Hepatic stellate cell (primary cell): ENCODE measurements at regions not wholly inside any gene's neighbourhood (a gene's known extent, or its start where the extent isn't known, plus 50 kb on each side); places are given as distances from the start of the nearest gene placed in this dataset.

ENCODE experiments used
- DNase-seq: peaks from one replicate; pipeline ENCODE4 v3.0.0; 2011; ENCODE audit warnings: low spot score

DNA sequence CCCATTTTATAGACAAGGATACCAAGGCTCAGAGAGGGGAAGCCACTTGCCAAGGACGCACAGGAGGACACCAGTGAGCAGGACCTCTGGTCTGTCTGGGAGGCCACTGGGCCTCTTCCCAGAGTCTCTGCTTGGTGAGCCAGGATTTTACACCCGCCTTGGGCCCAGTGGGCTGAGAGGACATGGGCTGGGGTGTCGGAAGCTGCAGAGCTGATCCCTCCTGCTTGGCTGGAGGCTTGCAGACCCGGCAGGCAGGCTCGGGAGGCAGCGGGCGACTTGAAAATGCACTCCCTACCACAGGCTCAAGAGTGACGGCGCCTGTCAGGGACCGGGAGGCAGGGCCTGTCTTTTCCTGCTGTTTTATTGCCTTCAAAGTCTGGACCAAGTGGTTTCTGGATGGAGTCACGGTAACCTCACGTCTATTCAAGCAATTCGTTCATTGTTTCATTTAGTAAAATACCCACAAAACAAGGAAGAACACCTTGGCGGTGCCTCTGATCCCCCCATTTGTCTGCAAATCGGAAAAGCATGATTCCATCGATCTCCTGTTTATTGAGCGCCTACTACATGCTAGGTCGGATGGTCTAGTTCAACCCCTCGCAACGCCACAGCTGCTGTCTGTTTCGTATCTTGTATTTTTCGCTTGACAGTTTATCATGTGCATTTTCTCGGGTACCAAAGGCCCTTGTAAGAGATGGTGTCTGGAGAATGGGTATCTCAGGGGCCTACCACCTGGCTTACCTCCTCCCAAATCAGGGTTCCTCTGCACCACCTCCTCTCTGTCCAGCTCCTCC is 108.1 kb upstream of the IER5L start:
- no peak for DNase-seq

DNA sequence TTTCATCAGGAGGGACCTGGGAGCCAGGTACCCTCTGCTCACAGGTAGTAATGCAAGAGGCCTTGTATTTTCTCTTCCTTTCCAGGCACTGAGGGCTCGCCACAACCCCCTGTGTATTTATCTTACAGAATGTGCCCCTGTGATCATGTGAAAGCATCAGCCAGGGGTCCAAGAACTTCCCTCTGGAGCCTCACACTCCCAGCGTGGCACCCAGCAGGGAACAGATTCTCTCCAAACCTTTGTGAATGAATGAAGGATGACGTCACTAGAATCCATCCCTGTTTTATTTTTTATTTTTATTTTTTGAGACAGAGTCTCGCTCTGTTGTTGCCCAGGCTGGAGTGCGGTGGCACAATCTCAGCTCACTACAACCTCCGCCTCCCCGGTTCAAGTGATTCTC is 107.3 kb upstream of the IER5L start:
- peak; percentile 2 for DNase-seq

DNA sequence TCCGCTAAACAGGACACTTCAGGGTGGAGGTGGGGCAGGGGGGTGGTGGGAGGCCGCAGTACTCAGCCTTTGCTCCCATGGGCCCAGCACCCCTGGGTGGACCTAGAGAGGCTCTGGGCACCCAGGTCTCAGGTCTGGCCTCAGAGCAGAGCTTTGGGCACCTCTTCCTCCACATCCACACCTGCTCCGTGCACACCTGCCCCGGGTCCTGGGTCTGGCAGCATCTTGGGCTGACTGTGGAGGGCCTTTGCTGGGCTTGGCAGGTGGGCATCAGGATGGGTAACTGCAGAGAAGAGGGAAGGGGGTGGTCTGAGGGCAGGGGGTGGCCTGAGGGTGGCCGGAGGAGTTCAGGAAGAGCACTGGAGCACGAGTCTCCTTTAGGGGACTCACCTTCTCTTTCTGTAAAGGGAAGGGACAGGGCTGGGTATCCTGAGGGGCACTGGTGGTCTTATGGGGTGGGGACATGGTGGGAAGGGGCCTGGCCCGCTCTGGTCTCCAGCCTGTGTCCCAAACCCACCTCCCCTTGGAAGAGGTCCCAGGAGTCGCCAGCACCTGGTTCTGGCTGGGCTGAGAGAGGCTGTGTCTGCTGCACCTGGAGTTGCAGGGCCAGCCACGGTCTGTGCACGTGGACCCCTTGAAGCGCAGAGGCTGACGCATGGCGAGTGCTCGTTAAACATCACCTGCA is 106.7 kb upstream of the IER5L start:
- peak; percentile 3 for DNase-seq

DNA sequence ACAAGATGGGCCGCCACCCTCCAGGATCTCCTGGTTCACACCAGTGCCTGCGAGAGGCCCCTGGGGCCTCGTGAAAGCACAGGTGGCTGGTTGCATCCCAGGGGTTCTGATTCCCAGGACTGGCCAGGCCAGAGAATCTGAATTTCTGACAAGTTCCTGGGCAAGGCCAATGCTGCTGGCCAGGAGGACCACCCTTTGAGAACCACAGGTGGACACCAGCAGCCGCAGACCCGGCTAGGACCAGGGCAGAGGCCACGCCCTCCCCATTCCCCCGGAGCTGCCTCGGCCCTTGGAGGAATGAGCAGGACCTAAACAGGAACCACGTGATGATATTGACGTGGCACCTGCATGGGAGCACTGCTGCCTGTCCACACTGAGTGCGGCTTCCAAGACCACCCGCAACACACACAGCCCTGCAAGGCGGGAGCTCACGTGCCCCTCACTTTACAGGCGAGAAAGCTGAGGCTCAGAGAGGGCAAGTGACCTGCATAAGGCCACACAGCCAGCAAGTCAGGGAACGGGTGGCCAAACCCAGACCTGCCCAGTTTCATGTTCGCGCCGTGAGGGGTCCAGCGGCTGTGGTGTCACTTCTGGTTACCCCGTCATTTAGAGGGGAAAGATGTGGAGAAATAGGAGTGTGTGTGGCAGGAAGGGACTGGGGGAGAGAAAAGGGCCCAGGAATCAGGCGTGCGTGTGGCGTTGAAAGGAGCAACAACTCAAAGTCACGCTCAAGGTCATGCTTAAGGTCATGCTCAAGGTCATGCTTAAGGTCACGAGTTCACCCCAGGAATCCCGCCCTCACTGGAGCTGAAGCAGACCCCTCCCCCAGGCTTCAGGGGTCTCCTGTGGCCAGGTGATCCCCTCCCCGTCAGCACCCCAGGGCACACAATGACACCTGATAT is 105.9 kb upstream of the IER5L start:
- no peak for DNase-seq

DNA sequence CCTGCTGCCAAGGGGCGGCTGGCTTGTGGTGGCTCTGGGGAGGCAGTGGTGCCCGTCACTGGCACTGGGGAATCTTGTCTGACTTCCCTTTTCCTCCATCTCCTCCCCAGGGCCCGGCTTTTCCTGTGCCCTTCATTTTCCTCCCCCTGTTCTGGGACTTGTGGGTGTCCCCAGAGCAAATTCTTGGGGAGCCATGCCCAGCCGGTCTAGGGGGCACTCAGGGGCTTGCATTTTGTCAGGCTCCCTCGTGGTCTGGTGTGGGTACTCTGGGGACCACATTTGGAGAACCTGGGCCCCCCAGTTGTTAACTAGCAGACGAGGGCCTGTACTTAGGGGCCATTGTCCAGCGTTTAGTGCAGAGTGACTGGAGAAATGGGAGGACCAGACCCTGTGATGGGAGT is 105.2 kb upstream of the IER5L start:
- DNase-seq = no peak

DNA sequence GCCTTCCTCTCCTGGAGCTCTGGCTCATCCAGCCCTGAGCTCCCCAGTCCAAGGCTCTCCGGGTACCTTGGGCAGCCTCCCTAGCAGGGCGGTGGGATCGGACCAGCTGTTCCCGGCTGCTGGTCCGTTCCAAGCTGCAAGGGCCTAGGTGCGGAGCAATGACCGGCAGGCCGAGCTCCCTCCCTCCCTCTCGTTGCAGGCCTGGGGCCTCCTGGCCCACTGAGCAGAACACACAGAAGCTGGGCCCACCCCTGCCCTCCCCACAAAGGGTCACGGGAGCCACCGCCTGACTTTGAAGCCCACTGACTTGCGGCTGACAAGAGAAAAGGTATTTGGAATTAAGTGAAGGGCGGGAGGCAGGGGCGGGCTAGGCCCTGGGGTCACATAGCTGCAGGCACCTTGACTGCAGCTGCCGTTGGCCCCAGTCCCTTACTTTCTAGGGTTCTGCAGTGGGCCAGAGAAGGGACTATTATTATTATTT is 104.7 kb upstream of the IER5L start:
- no peak for DNase-seq

DNA sequence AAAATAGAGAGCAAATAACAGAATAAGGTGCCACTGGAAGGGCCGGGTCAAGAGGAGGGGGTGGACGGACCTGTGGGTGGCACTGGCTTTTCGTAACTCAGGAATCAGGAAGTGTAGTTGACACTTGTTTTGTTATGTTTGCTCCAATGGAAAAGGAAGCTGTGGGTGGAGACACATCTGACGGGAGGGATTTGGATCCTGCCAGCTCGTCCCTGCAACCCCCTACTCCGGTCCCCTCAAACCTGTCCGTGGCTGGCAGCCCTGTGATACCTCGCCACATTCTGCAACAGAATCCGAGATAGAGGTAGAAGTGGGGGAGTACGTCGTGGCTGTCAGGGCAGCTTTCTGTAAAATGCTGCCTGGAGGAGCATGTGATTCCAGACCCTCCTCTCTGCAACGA is 104.2 kb upstream of the IER5L start:
- peak; percentile 2 for DNase-seq

DNA sequence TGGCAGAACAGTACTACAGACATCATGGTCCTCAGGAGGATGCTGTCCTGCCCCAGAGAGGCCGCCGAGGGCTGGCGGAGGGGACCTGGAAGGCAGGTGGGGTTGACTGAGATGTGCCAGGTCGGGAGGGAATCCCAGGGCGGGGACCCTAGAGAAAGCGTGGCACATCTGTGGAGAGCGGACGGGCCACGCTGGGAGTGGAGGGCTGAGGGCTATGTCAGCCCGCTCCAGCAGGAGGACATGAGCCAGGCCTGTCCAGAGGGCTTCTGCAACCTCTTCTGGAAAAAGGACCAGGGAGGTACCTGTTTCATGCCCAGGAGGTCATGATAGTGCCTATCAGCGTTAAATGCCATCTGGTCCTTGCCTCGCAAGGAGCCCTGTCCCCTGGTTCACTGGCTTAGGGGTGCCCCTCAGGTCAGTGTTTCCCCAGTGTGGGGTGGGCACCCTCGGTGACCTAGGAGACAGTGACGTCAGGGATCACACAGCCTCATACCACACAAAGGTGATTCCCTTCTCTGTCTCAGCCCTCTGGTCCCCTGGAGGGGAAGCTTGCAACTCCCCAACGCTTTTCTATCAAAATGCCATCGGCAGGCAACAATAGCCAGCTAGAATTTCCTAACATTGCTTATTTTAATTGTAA is 103.6 kb upstream of the IER5L start:
- peak; percentile 2 for DNase-seq

DNA sequence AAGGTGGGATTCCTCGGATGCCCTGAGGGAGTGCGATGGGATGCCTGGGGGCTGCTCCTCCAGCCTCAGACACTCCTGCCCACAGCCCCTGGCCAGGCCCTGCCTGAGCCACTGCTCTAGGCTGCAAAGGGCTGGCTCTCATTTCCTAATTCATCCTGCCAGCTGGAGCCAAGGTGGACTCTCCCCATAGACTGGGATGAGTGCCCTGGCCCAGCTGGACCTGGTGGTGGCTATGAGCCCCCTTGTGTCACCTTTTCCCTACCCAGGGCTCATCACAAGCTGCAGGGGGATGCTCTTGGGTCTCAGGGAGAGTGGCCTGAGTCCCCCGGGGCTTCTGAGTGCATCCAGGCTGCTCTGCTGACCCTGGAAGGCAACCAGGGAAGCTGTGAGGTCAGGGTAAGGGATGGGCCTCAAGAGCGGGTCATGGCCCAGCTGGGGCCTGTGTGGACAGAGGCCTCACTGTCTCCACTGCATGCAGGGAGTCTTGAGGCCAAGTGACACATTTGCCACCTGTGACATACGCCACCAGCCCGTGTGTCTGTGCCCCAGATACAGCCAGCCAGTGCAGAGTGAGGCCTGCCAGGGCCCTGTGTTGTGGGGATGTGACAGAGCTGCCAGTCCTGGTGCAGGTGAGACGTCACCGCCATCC is 102.7 kb upstream of the IER5L start:
- DNase-seq = no peak

DNA sequence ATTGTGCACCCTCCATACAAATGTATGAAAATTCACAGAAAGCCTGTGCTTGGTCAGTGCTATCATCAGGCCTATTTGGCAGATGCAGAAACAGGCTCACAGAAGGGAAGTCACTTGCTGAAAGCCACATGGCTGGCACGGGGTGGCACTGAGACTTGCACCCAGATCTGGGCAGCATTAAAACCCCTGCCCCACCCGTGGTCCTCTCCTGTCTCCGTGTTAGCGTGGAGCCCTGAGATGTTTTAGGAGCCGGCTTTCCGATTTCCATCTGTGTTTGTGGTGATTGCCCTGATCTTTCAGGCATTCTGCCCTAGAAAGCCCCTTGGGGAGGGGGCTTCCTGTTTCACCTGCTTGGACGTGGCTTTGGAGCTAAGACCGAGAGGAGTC is 102.2 kb upstream of the IER5L start:
- no peak for DNase-seq

DNA sequence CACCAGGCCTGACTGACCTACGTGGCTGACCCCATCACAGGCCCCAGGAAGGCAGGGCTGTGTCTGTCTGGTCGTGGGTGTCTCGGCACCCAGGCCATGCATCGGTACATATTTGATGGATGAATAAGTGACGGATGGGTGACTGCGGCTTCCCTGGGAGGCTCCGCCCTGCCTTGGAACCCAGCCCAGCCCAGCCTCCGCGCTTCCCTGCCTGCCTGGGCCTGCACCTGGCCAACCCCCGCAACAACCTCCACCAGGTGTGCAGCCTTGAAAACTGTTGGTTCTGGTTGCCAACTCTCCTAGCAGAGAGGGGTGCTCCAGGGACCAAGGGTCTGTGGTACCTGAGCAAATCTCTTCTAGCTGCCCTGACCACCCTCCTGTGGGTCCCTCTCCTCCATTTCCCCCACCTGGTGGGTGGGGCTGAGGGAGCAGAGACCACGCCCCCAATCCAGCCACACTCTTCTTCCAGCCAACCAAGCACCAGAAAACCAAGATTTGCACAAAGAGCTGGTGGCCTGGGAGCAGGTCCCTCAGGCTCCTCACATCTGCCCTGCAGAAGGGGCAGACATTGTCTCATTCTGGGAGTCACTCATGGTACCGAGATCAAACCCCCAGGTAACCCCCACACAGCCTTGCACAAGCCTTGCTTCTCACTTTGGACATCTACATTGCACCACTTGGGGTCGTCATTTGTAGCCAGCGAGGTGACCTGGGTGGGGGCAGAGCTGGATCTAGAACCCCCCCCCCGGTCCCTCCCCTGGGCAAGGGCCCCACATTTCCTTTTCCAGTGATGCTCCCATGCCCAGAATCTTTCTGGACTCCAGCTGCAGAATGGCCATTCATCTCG is 100.6 kb upstream of the IER5L start:
- DNase-seq = no peak

DNA sequence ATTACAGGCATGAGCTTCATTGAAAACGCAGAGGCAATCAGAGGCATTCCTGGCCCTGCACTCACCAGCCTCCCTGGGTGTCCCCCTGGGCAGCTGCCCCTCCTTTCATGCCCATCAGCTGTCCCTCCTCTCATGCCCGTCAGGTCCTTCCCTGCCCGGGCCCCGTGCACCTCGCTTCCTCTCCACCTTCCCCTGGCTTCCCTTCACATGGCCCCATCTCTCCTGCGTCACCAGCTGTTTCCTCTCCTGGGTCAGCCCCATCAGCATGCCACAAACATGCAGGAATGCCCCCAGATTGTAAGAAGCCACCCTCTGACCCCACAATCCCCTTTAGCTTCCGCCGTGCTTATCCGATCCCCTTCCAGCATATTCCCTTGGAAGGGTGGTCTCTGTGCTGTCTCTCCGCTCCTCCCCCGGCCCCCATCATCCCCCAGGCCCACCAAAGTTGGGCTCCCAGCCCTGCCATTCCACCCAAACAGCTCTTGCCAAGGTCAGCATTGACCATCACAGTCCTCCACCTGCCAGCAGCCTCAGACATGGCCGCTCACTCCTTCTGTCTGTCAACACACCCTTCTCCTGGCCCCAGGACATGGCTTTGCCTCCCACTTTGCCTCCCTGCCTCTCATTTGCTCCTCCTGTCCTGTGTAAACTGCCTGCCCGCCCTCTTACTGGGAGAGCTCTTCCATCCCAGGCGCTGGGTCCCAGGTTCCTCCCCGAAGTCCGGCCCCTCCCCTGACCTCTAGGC is 98.6 kb upstream of the IER5L start:
- no peak for DNase-seq

DNA sequence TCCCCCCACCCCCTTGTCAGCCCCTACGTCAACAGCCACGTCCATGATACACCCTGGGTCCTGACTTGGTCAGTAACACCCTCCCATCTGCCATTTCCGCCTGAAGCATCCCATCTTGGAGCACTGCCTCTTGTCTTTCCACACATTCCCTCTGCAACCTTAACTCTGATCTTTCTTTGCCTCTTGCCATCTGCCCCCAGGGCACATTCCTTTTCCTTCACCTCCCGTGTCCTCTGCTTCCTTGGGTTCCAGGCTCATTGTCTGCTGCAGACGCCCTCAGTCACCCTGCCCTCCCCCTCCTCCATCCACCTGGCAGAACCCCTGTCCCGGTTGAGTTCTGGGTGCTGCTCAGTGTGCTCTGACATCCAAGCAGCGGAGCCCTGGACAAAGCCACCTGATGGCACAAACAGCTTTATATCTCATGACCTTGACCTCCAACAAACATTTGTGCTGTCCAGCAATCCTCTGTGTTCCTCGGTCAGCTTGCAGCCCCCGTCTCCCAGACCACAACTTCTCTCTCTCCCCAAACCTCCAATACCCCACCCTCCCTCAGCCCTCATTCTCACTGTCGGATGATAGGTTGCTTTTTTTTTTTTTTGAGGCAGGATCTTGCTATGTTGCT is 97.7 kb upstream of the IER5L start:
- no peak for DNase-seq

DNA sequence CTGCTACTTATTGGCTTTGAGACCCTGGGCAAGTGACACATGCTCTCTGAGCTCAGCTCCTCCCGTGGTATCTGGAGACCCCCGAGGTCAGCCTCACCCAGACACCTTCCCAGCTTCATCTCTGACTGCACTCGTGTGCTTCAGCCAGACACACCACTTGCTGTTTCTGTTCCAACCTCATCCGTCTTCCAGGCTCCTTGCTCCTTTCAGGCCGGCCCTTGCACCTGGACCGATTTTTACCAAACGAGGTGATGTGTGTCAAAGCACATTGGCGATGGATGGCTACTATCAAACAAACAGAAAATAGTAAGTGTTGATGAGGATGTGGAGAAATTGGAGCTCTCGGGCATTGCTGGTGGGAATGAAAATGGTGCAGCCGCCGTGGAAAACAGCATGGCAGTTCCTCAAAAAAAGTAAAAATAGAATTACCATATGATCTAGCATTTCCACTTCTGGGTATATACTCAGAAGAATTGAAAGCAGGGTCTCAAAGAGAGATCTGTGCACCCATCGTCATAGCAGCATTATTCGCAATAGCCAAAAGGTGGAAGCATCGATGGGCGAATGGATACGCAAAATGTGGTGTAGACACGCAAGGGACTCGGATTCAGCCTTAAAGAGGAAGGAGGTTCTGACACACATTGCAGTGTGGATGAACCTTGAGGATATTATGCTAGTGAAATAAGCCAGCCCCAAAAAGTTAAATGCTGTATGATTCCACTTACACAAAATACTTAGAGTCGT is 96.1 kb upstream of the IER5L start:
- no peak for DNase-seq

DNA sequence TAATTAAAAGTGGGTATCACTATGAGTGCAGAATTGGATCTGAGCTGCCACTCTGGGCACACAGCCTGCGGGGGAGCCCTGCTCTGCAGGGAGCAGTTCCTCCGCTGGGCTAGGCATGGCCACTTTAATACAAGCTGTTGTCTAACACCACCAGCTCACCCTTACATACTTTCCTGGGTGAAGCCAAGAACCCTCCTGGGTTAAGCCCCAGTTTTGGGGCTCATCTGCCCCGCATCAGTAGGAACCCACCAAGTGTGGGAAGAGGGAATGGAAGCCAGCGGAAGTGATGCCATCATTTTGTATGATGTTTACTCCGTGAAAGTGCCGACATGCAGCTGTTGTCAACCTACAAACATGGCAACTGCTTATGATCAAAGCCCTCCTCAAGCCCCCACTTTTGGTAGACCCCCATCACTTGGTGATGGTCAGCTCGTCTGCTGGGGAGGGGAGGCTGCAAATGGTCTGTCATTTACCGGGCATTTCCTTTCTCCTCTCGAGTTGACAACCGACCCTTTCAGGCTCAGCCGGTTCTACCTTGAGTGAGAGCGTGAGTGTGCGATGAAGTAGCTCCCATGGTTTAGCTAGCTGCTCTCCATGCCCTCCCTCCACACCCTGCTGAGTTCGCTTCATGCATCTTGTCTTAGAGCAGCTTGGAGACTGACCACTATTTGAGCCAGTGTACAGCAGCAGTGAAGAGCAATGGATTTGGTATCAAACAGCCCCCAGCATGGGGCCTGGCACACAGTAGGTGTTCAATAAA is 95.3 kb upstream of the IER5L start:
- no peak for DNase-seq

DNA sequence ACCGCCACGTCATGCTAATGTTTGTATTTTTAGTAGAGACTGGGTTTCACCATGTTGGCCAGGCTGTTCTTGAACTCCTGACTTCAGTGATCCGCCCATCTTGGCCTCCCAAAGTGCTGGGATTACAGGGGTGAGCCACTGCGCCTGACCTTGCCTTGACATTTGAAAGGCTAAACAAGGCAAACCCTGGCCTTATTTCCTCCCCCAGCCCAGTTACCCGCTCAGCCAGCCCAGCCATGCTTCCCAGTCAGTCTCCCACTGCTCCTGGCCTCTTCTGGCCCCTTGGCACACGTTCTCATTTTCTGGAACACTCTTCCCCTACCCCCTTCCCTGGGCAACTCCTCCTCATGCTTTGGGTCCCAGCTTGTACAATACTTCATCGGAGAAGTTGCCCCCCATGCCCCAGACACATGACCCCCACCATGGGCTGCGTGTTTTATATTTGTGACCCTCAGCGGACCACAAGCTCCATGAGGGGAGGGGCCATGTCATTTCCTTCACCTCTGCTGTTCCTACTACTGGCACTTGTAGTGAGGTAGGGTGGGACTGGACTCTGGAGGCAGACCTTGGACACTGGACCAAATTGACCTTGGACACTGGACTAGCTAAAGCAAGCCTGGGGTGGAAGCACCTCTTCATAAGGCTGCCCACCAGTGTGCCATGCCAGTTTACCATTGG is 94.4 kb upstream of the IER5L start:
- DNase-seq = no peak

DNA sequence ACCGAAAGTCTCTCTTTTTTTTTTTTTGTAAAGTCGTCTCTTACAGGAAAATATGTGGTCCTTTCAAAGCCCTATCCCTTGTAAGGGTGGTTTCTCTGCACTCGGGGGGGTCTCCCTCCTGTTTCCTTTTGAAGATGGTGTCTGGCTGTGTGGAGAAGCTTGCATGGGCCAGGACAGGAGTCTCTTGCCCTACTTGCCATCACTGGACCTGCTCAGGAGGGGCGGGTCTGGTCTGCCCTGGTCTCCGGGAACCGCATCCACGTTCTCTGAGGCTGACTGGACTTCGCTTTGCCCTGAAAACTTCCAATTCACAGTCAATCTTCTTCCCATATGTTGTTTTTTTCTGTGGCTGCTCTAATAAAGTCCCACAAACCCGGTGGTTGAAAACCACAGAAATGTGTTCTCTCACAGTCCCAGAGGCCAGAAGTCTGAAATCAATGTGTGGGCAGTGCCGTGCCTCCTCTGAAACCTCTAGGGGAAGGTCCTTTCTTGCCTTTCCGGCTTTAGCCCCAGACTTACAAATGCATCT is 92.9 kb upstream of the IER5L start:
- DNase-seq = peak; percentile 78
